ENCODE measurements at regions not wholly inside any gene's neighbourhood (a gene's known extent, or its start where the extent isn't known, plus 50 kb on each side); places are given as distances from the start of the nearest gene placed in this dataset.

GRCh38 chr16:85491058-85491771 is 121.9 kb upstream of the GSE1 start (continued):
- TF ChIP-seq AHDC1 (CRISPR knock-in tag; IDR thresholded peaks at IDR 0.05; ENCODE audit: borderline replicate concordance) (no peak), SYNCRIP (IDR thresholded peaks at IDR 0.05; ENCODE audit: insufficient read depth, low read depth, low read length) (no peak)

- Histone ChIP-seq H3K9ac (ENCODE audit: insufficient read depth, low read depth, low read length) (peak overlapping the region; percentile 29; the same call in 1 of the 2 replicates), H3K9me3 (ENCODE audit: low read length) (no peaks in the 10 kb centered on the region), H3K4me2 (ENCODE audit: low read depth, low read length) (peak overlapping the region; percentile 70), H3K4me3 (replicated peaks in 1 of 3; ENCODE audit: insufficient read depth in 1 of 3, low read depth in 2 of 3, low read length in 3 of 3) (peak overlapping the region; percentile 20 to 61 (median 33); a peak in 4 of 6 replicates), H3K4me1 (ENCODE audit: insufficient read depth, low read length) (peaks cover 32% of the 10 kb centered on the region), H3K27ac (ENCODE audit: extremely low read length, insufficient read depth, low read length) (no peak overlapping the region), H4K20me1 (ENCODE audit: insufficient read depth, low read length) (no peaks in the 10 kb centered on the region), H3K79me2 (ENCODE audit: insufficient read depth, low read length) (no peaks in the 10 kb centered on the region), H3K36me3 (replicated peaks in 1 of 2; ENCODE audit: control insufficient read depth in 1 of 2, insufficient read depth in 2 of 2, low read length in 2 of 2) (no peaks in the 10 kb centered on the region), H2AFZ (ENCODE audit: low read length) (no peak overlapping the region), H3K27me3 (ENCODE audit: control insufficient read depth in 1 of 2, insufficient read depth in 2 of 2, low read length in 2 of 2) (peaks cover 0 to 2% of the 10 kb centered on the region in 2 experiments; a peak in 1 of 5 replicates)
- ChIA-PET POLR2A (interaction anchor here (1.3 to 6.0 kb wide), 7 partner anchors 20 to 65 kb away, joined by 4 to 35 read pairs (median 8); no protein-coding TSS in a partner anchor), CTCF (ENCODE audit: low intra/inter-chr PET ratio, low total read pairs) (interaction anchor here (0.9 to 2.0 kb wide), 7 partner anchors 23 to 124 kb away, joined by 3 to 14 read pairs (median 5); no protein-coding TSS in a partner anchor)
- in situ Hi-C loops (cut with HindIII; ENCODE audit: extremely low pct_ligation_motif_present, low pct_unique_long_range_greater_than_20kb) (no loop called here), intact Hi-C loops (cut with micrococcal nuclease; ENCODE audit: unreplicated experiment) (loop anchor here (1.0 to 5.0 kb wide), 5 partner anchors 24 to 118 kb away; no protein-coding TSS in a partner anchor)
- BruUV-seq (replicated peaks), result no TSS peak
- WGBS (ENCODE audit: low lambda C conversion rate), result 13% methylated on average over 5 of the region's 17 CpGs
- no peak for FAIRE-seq
- DNase-seq (ENCODE audit: low spot score), result peak; percentile 58
- peak; percentile 55 for ATAC-seq
- TF ChIP-seq RELA (CRISPR knock-in tag; IDR thresholded peaks at IDR 0.05) (0 out of 2 replicates have a peak, but pooled peaks have one; percentile 10), TCF7 (IDR thresholded peaks at IDR 0.05; ENCODE audit: low read depth) (peak; percentile 20; the same call in 1 of the 2 replicates), TRAFD1 (CRISPR knock-in tag; IDR thresholded peaks at IDR 0.05; ENCODE audit: borderline replicate concordance) (no peak), AGO2 (optimal IDR thresholded peaks at IDR 0.05; ENCODE audit: low read depth, low read length) (no peak), ZNF180 (CRISPR knock-in tag; IDR thresholded peaks at IDR 0.05; ENCODE audit: borderline replicate concordance, low read depth) (no peak), GMEB2 (CRISPR knock-in tag; IDR thresholded peaks at IDR 0.05; ENCODE audit: low read depth) (no peak), ZNF552 (CRISPR knock-in tag; IDR thresholded peaks at IDR 0.05; ENCODE audit: borderline replicate concordance) (0 out of 2 replicates have a peak, but pooled peaks have one; percentile 52), MTA1 (CRISPR knock-in tag; IDR thresholded peaks at IDR 0.05; ENCODE audit: borderline replicate concordance) (peak; percentile 35; the same call in 1 of the 2 replicates)
These were observed 121.3 kb upstream of the GSE1 start for GRCh38 chr16:85491798-85492294.
